NCI-H524 treated with DMSO at 0.1 percent for 48 hours (cell line): ENCODE measurements at regions not wholly inside any gene's neighbourhood (a gene's known extent, or its start where the extent isn't known, plus 50 kb on each side); places are given as distances from the start of the nearest gene placed in this dataset.
"Not testable (repeated sequence)": the region's sequence is repeated elsewhere in the genome, so short reads cannot be mapped to it uniquely, and the experiment has no call there.

Source experiments
- DNase-seq: peaks from one replicate; lab custom pipeline; 2025; lab: John Stamatoyannopoulos, UW

DNA sequence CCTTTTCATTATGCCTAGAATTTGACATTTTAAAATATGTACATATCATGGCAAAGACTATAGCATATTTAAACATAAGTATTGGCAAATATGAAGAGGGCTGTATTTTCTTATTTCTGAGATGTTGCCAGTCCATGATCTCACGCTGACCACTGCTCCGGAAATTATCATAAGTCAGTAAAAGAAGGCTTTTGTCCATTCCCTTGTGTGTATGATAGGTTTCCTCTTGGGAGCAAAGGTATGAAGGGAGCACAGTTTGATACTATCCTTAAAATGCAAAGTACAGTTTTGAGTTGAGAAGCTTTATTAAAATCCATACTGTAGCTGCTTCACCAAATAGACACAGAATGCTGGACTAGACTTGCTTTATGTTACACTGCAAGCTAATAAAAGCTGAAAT is 52.6 kb upstream of the AGA start:
- DNase-seq: no peak

DNA sequence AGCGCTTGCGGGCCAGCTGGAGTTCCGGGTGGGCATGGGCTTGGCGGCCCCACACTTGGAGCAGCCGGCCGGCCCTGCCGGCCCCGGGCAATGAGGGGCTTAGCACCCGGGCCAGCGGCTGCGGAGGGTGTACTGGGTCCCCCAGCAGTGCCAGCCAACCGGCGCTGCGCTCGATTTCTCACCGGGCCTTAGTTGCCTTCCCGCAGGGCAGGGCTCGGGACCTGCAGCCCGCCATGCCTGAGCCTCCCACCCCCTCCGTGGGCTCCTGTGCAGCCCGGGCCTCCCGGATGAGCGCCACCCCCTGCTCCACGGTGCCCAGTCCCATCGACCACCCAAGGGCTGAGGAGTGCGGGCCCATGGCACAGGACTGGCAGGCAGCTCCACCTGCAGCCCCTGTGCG is 53.4 kb upstream of the AGA start:
- not testable (repeated sequence) for DNase-seq

DNA sequence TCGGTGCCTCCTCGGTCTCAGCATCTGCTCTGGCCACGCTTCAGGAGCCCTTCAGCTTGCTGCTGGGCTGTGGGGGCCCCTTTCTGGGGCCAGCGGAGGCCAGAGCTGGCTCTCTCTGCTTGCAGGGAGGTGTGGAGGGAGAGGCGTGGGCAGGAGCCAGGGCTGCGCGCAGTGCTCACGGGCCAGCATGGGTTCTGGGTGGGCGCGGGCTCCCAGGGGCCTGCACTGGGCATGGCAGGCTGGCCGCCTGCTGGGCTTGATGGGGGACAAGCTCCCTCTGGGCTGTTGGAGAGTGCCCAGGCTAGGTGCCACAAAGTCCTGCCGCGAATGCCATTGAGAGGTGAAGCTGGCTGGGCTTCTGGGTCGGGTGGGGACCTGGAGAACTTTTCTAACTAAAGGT is 57.3 kb upstream of the AGA start:
- DNase-seq: no peak

DNA sequence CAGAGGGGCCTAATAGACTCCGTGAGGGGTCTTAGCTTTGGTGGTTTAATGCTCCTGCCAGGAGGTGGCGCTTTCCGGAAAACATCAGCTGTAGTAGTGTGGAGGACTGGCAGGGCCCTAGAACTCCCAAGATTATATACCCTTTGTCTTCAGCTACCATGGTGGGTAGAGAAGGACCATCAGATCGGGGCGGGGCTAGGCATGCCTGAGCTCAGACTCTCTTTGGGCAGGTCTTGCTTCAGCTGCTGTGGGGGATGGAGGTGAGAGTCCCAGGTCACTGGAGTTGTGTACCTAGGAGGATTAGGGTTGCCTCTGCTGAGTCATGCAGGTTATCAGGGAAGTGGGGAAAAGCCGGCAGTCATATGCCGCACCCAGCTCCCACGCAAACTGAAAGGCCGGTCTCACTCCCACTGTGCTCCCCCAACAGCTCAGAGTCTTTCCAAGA is 63.0 kb upstream of the AGA start:
- DNase-seq: no peak

DNA sequence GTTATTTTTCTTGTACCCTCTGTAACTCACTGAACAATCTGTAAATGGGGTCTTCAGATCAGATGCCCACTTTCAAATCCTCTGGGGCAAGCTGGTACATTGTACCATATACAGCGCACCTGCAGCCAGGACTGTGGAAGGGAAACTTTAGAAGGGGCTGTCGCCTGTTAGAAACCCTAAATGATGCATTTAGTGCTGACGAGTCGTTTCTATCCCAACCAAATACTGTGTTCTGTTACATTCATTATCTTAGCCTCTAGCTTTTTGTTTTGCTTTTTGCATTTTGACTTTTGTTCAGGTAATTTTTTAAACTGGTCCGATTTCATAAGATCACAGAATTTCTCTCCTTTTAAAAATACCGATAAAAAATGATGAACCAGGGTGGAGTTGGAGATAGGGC is 66.4 kb upstream of the AGA start:
- DNase-seq: no peak

DNA sequence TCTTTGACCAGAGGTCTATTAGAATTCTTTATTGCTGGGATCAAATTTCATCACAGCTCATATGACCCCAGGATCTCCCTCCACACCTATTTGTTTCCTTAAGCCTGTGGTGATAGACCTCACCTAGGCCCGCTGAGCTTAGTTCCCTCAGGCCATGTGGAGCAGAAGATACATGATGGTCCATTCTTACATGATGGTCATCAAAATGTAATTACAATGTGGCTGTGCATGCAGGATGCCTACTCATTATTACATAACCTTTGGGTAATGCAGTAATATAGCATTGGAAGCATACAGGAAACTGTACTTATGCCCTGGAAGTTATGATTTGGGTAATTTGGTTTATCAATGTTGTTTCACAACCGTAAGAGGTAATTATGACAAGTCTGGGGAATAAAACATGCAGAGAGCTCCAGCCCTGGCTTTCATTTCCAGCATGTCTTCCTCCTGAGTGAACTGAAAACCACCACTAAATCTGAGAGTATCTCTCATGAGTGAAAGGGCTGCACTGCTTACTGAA is 67.0 kb upstream of the AGA start:
- DNase-seq: no peak

DNA sequence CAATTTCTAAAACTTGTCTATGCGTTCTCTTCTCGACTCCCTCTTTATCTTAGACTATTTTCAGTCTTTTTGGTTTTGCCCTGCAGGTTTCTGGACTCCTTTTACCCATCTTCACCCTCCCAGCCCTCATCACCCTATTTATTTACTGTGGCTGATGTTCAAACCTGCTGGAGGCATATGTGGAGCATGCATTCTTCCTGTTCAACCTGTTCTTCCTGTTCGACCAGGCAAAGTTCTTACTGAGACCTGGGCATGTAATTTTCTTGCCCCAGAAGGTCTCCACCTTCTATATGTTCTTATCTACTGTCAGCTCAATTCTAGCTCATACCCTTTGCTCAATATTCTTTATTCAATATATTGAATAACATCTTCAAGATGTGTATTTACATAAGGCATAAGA is 69.4 kb upstream of the AGA start:
- DNase-seq: no peak

DNA sequence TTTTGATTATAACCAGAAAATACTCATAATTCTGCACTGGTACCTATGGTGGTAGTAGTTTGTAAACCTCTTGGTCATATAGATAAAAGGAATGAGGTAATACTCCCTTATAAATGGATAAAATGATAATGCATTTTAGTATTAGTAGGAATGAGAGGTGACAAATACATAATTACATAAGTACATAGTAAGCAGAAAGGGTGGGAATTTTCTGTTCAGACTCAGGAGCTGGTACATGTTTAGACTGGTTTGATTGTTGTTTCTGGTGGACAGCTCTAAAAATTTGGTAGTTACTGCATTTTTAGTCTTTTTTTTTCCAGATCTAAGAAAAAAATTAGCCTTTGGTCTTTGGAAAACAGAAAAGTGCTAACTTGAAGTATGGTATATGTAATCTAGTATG is 70.4 kb upstream of the AGA start:
- DNase-seq: no peak

DNA sequence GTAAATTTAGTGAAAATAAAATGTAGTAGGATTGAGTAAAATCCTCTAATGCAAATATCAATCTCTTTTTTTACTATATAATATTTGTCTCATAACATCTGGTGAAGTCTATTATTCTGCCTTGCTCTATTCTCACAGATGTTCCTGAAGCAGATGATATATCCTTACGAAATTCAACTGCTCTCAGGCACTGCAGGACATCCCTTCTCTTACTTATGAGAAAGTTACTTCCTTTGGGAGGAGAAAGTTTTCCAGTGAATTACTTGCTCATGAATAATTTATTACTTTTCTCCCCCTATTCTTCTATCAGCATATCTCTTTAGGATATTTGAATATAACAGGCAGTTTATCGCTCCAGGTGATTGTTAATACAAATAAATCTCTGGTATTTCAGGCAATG is 75.6 kb upstream of the AGA start:
- DNase-seq: no peak

DNA sequence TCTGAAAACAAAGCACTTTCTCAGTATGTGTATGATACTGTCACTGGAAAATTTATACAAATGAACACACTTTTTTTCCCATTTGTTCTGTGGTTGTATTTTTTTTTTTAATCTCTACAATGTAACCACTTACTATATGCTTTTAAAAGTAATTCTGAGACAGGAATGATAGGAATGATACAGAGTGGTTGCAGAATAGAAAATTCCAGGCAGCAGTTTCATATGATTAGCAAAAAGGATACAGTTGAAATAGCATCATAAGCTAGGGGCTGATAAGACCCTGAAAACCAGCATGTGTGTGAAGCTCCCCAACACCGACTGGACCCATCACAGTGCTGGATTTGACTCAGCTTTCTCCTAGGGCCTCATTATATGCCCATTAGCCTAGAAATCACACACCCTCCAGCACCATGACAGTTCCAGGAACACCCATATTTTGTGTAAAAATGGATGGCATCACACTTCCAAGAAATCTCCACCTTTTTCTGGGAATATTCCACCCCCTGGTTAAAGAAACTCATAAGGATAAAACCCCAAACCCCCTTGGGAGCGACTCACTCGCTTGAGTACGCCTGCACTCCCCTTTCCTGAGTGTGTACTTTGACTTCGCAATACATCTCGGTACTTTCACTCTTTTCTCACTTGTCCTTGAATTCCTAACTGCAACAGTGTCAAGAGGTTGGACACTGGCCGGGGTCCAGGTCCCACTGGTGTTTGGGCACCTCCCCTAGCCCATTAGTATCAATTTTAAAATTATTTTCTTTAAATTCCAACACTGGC is 77.4 kb upstream of the AGA start:
- DNase-seq: no peak

DNA sequence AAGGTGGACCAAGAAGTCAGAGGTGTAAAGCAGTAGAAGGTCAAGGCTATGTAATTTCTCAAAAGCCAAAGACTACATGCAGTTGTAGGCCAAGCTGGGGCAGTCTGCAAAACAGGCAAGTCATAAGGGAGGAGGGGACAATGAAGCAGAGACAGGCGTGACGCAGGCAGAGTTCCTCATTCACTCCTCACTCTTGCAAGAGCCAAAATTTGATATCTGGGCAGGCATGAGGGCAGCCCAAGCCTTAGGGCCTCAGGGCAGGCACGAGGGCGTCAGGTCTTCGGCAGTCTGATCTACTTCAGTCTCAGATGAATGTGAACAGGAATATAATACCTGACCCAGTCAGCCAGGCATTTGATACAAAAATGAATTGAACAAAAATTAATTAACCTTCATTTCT is 86.4 kb upstream of the AGA start:
- no peak for DNase-seq

DNA sequence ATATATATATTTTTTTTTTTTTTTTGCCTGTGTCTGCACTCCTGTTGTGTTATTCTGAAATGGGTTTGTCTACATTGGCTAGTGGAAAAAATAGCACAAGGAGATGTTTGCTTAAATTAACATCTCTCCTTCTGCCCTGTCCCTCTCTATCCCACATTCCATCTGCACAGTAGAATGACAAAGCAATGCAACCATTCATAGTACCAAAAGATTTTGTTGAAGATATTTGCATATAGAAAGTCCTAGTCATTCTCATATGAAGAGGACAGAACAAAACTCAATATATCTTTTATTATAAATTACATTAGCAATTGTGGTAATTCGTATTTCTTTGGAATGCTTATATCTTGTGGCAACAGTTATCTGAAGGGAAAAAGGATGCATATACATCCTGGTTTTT is 88.3 kb upstream of the AGA start:
- no peak for DNase-seq

DNA sequence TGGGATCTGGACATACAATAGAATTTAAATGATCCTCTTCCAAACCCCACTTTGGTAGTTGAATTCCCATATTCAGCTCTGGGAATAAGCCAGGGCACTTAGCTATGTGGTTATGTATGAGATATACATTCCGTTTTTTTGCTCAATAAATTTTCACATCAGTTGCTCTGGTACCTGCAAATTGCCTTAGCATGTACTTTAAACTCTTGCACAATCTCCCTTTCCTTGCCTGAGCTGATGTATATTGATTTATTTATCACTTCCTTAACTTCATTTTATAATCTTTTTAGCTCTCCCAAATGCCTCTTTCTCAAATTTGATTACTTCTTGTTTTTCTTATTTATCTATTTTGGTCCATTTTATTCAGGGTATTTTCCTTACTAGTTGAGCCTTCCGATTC is 90.1 kb upstream of the AGA start:
- no peak for DNase-seq

DNA sequence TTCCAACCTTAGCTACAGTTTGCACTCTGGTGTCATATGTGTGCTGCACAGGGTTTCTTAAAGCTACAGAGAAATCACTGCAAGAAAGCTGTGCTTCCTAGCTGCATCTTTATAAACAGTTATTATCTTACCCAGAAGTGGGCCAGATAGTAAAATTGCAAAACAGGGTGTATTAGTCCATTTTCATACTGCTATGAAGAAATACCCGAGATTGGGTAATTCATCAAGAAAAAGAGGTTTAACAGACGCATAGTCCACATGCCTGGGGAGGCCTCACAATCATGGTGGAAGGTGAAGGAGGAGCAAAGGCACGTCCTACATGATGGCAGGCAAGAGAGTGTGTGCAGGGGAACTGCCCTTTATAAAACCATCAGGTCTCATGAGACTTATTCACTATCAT is 92.6 kb upstream of the AGA start:
- DNase-seq: not testable (repeated sequence)

DNA sequence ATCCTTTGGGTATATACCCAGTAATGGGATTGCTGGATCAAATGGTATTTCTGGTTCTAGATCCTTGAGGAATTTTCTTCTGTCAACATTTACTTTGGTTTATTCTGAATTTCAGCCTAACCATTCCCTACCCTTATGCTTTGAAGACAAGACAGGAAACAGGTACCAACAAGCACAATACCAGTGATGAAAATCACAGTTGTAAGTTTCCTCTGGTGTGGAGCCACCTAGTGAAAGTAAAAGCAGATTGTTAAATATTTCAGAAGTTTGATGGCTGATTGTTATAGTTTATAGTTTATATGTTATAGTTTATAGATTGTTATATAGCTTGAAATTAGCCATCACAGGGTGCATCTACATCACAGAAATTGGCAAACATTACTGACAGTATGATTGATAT is 104.5 kb upstream of the AGA start:
- DNase-seq: no peak

DNA sequence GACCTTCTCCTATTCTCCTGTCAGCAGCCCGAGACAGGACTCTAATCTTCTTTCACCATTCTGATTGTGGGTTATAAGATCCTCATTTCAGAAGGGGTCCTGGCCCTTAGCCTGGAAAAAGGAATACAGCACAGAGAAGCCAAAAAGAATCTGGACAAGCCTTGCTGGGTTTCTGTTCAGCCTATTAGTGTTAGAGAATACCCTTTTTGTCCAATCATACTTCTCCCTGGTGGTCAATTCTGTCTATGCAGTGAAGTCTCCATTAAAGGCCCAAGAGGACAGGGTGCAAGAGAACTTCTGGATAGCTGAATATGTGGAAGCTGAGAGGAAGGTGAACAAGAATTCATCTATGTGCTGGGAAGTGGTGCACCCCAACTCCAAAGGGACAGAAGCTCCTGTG is 105.7 kb upstream of the AGA start:
- no peak for DNase-seq

DNA sequence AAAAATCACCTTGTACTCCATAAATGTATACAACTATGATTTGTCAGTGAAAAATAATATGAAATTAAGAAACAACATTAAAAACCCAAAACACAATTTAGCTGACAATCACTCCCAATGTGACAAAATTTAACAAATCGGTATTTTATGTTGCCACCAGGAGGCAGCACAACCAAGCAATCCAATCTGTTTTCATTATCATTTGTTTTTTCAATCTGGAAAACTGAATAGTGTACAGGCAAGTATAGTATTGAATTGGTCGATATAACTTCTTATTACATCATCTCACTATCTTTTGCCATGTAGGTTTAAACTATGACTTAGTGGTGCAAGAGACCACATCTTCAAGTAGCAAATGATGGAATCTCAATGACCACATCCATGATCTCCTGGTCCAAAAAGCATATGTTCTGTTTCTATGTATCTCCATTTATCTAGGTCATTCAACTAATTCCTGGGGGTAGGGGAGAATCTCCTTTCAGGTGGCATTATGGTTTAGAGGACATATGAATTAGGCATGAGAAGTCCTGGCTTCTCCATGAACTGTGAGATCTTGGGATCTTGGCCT is 112.9 kb upstream of the AGA start:
- DNase-seq: no peak

DNA sequence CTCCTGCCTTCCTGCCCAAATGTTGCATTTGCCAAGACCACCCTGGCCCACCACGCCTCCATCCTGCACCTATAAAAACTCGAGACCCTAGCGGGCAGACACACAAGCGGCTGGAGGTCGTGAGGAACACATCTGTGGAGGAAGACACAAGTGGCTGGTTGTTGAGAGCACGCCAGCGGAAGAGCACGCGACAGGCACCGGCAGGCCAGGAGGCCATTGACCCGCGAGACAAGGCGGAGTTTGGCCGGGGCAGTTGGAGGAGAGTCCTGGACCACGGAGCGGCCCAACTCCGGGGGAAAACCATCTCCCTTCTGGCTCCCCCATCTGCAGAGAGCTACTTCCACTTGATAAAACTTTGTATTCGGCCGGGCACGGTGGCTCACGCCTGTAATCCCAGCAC is 115.2 kb upstream of the AGA start:
- DNase-seq: no peak

DNA sequence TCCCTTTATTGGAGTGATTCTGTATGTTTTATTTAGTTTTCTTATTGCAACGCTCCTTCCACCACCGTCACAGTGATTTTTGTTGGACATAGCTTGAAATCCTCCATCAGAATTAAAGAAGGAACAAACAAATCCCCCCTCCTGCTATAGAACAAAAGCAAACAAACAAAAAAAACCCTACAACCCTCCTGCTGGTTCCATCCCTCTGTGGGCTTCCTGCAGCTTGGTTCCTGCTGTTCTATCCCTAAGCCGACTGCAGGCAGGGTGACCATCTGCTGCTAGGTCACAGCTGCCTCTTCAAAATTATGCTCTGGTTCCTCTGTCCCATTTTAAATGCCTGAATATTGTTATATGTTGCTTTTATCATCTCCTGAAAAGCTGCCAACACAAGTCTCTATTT is 116.8 kb upstream of the AGA start:
- peak; percentile 44 for DNase-seq

DNA sequence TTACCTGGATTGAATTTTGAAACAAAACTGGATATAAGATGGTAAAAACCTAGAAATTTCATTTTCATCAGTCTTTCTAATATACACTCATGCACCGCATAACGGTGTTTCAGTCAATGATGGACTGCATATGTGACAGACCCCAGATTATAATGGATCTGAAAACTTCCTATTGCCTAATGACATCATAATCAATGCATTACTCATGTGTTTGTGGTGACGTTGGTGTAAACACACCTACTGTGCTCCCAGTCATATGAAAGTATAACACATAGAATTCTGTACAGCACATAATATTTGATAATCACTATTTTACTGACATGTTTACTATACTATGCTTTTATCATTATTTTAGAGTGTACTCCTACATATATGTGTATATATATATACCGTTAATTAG is 119.9 kb upstream of the AGA start:
- no peak for DNase-seq

DNA sequence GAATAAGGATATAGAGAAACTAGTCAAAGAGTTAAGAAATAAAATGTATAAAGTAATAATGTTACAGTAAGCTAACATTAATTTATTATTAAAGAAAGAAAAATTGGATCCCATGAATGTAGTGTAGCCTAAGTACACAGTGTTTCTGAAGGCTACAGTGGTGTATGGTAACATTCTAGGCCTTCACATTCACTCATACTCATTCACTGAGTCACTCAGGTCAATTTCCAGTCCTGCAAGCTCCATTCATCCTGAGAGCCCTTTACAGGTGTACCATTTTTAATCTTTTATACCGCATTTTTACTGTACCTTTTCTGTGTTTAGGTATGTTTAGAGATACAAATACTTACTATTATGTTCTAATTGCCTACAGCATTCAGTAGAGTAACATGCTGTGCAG is 120.6 kb upstream of the AGA start:
- DNase-seq: no peak

DNA sequence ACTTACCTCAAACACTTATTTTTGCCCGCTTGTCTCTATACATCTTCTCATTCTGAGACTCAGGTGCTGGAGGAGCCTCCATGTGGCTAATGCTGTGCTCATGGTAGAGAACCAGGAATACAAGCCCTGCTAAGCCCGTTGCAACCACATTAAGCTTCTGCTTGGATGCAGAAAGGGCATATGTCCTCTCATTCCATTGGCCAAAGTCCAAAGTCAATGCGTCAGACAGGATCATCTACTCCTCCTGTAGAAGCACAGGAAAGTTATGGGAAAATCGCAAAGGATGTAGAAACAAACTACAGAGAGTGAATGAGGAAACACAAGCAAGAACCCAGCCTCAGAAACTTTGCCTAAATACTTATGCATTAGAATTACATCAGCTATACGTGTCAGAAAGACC is 124.5 kb upstream of the AGA start:
- DNase-seq: no peak

DNA sequence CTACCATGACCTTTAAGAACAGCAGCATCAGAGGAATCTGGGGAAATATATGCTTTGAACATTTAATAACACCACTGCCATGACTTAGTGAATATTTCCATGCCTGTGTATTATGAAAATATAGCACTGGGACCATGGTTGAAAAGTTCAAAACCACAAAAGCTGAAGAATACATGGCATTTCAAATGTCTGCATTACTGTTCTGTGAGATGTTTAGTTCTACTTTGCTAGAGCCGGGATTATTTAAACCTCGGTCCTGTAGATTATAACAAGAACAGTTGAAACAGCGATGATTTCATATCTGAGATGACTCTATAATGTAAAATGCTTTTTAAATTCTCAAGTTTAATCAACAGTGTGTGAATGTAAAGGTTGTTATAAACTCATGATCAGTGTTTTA is 126.7 kb upstream of the AGA start:
- no peak for DNase-seq

DNA sequence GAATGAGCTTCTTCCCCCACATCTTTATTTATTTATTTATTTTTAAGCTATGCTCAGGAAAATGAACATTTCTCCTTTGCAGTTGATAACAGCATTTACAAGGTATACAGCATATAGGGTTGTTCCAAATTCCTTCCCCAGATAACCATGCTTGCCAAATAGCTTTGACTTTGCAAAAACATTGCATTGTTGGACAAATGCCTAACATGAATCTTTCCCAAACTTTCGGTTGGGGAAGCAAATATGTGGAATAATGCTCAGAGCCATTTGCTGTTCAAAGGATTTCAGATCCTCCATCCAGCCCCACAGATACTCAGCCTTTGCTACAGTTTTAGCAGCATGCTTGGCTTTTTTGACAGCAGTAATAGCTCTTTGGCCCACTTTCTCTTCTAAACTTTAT is 127.2 kb upstream of the AGA start:
- DNase-seq: no peak
